Esophagus squamous epithelium (tissue), 4 donors: ENCODE measurements at regions not wholly inside any gene's neighbourhood (a gene's known extent, or its start where the extent isn't known, plus 50 kb on each side); places are given as distances from the start of the nearest gene placed in this dataset.

Experiments
- POLR2A ChIP-seq, 4 donors: fragments of 450-650 bp; IDR thresholded peaks; one replicate each; pipeline ENCODE4 v1.6.1; 2017; ENCODE audit warnings: antibody characterized with exemption in 4 of 4, mild to moderate bottlenecking in 4 of 4, moderate library complexity in 3 of 4
- TF ChIP-seq, protein P1 (sequence below), 6 experiments: fragments of 450-650 bp in 4 of 6; fragments of 200-600 bp in 2 of 6; sonication (generic) in 2 of 6; IDR thresholded peaks; one replicate each; pipeline ENCODE4 v1.5.1; 2016 to 2019; ENCODE audit warnings: antibody characterized with exemption in 6 of 6, mild to moderate bottlenecking in 4 of 6, moderate library complexity in 4 of 6

DNA sequence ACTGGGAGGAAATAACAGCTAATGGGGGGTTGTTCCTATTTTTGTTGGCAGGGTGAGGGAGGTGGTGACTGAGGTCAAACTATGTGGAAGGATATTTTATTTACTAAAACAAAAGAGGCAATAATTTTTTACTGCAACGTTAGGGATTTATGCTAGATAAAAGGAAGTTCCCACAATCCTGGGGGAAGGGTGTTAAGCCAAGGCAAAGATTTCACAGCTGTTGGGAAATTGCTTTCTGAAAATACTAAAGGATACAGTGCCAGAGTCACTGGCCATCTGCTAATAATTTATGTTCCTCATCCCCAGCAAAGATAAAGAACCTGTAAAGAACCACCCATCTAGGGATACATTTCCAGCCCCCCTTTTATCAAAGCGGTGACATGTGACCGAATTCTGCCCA is 756.0 kb upstream of the RBFOX1 start:
- TF ChIP-seq, protein P1, sequence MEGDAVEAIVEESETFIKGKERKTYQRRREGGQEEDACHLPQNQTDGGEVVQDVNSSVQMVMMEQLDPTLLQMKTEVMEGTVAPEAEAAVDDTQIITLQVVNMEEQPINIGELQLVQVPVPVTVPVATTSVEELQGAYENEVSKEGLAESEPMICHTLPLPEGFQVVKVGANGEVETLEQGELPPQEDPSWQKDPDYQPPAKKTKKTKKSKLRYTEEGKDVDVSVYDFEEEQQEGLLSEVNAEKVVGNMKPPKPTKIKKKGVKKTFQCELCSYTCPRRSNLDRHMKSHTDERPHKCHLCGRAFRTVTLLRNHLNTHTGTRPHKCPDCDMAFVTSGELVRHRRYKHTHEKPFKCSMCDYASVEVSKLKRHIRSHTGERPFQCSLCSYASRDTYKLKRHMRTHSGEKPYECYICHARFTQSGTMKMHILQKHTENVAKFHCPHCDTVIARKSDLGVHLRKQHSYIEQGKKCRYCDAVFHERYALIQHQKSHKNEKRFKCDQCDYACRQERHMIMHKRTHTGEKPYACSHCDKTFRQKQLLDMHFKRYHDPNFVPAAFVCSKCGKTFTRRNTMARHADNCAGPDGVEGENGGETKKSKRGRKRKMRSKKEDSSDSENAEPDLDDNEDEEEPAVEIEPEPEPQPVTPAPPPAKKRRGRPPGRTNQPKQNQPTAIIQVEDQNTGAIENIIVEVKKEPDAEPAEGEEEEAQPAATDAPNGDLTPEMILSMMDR (IDR thresholded peaks at IDR 0.05): no peak
- TF ChIP-seq POLR2A (IDR thresholded peaks at IDR 0.05): no peak
